Ishikawa (cell line): ENCODE measurements at regions not wholly inside any gene's neighbourhood (a gene's known extent, or its start where the extent isn't known, plus 50 kb on each side); places are given as distances from the start of the nearest gene placed in this dataset.

ENCODE experiments used
- CEBPB ChIP-seq: IDR thresholded peaks from 2 replicates; pipeline ENCODE4 v1.6.1; 2012
- CREB1 ChIP-seq: IDR thresholded peaks from 2 replicates; pipeline ENCODE4 v1.6.1; 2012; ENCODE audit warnings: low read depth
- EGR1 ChIP-seq: IDR thresholded peaks from 2 replicates; pipeline ENCODE4 v1.6.1; 2012
- EP300 ChIP-seq: IDR thresholded peaks from 2 replicates; pipeline ENCODE4 v1.6.1; 2012; ENCODE audit warnings: borderline replicate concordance
- FOXM1 ChIP-seq: IDR thresholded peaks from 2 replicates; pipeline ENCODE4 v1.6.1; 2012; ENCODE audit warnings: low read depth, borderline replicate concordance
- NFIC ChIP-seq: IDR thresholded peaks from 2 replicates; pipeline ENCODE4 v1.6.1; 2012
- RAD21 ChIP-seq: IDR thresholded peaks from 2 replicates; pipeline ENCODE4 v1.6.1; 2012; ENCODE audit warnings: low read depth
- TAF1 ChIP-seq: IDR thresholded peaks from 2 replicates; pipeline ENCODE4 v1.6.1; 2012; ENCODE audit warnings: low read depth, mild to moderate bottlenecking
- TCF12 ChIP-seq: IDR thresholded peaks from 2 replicates; pipeline ENCODE4 v1.6.1; 2012; ENCODE audit warnings: low read depth
- TEAD4 ChIP-seq: IDR thresholded peaks from 2 replicates; pipeline ENCODE4 v1.6.1; 2012
- YY1 ChIP-seq: IDR thresholded peaks from 2 replicates; pipeline ENCODE4 v1.6.1; 2012; ENCODE audit warnings: low read depth
- ZBTB7A ChIP-seq: IDR thresholded peaks from 2 replicates; pipeline ENCODE4 v1.6.1; 2012; ENCODE audit warnings: low read depth
- TF ChIP-seq, protein P1 (sequence below): IDR thresholded peaks from 2 replicates; pipeline ENCODE4 v1.6.1; 2012
- TF ChIP-seq, protein P2 (sequence below): IDR thresholded peaks from 2 replicates; pipeline ENCODE4 v1.6.1; 2012; ENCODE audit warnings: low read depth, mild to moderate bottlenecking
- TF ChIP-seq, protein P3 (sequence below): IDR thresholded peaks from 2 replicates; pipeline ENCODE4 v1.6.1; 2012

DNA sequence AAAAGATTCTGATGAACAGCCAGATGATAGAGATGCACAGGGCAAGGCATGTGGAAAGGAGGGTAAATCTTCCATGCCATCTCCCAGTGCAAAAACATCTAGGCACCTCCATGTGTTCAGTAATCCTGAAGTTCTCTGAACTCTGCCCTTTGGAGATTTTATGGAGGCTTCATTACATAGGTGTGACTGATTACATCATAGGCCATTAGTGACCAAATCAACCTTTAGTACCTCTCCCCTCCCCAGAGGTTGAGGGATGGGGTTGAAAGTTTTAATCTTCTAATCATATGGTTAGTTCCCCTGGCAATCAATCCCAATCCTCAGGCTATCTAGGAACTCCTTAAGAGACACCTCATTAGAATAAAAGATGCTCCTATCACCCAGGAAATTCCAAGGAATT, 2190.2 kb upstream of the PIK3C3 start:
- TF ChIP-seq YY1 (no peak), CREB1 (no peak), EP300 (no peak), TCF12 (no peak), FOXM1 (no peak), EGR1 (no peak), RAD21 (no peak), NFIC (no peak), CEBPB (no peak)
- TF ChIP-seq, protein P1, sequence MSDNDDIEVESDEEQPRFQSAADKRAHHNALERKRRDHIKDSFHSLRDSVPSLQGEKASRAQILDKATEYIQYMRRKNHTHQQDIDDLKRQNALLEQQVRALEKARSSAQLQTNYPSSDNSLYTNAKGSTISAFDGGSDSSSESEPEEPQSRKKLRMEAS = no peak
- TF ChIP-seq, protein P2, sequence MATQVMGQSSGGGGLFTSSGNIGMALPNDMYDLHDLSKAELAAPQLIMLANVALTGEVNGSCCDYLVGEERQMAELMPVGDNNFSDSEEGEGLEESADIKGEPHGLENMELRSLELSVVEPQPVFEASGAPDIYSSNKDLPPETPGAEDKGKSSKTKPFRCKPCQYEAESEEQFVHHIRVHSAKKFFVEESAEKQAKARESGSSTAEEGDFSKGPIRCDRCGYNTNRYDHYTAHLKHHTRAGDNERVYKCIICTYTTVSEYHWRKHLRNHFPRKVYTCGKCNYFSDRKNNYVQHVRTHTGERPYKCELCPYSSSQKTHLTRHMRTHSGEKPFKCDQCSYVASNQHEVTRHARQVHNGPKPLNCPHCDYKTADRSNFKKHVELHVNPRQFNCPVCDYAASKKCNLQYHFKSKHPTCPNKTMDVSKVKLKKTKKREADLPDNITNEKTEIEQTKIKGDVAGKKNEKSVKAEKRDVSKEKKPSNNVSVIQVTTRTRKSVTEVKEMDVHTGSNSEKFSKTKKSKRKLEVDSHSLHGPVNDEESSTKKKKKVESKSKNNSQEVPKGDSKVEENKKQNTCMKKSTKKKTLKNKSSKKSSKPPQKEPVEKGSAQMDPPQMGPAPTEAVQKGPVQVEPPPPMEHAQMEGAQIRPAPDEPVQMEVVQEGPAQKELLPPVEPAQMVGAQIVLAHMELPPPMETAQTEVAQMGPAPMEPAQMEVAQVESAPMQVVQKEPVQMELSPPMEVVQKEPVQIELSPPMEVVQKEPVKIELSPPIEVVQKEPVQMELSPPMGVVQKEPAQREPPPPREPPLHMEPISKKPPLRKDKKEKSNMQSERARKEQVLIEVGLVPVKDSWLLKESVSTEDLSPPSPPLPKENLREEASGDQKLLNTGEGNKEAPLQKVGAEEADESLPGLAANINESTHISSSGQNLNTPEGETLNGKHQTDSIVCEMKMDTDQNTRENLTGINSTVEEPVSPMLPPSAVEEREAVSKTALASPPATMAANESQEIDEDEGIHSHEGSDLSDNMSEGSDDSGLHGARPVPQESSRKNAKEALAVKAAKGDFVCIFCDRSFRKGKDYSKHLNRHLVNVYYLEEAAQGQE = no peak

DNA sequence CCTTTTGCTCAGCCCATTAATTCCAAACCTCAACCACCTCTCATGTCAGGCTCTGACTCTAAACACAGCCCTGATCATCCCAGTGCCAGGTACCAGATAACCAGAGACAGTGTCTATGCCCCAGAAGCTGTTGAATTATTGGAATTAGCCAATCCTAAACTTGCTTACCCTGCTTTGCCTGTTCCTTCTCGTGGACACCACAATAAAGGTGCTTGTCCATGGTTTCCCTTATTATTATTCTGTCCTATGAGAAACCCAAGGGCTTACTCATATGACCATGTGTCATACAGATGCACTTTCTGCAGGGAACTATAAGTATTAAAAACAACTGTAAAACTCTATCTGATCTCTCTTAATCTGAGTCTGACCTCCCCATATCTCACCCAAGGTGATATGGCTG, 2193.8 kb upstream of the PIK3C3 start:
- TF ChIP-seq RAD21 (no peak), CREB1 (no peak), TEAD4 (no peak)
- TF ChIP-seq, protein P1 = no peak

DNA sequence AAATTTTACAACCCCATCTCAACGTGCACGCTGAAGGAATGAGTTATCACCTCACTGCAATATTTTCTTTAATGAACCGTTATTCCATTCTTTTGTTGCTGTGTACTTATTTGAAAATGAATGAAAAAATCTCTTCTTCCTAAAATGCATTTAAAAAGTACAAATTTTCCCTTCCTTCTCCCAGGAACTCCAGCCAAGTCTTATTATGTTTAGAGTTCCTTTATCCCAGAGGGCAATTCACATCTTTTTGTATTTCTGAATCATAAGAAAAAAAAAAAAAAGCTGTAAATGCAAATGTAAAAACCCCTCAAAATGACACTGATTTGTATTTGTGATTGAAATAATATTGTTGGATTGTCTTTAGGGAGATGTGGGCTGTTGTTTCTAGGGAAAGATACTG, 2194.3 kb upstream of the CELF4 start:
- TF ChIP-seq, protein P3, sequence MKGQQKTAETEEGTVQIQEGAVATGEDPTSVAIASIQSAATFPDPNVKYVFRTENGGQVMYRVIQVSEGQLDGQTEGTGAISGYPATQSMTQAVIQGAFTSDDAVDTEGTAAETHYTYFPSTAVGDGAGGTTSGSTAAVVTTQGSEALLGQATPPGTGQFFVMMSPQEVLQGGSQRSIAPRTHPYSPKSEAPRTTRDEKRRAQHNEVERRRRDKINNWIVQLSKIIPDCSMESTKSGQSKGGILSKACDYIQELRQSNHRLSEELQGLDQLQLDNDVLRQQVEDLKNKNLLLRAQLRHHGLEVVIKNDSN = no peak
- no peak for TF ChIP-seq NFIC
- TF ChIP-seq CEBPB = no peak
- TF ChIP-seq YY1 = no peak
- no peak for TF ChIP-seq TAF1
- TF ChIP-seq, protein P2 = no peak
- no peak for TF ChIP-seq CREB1

DNA sequence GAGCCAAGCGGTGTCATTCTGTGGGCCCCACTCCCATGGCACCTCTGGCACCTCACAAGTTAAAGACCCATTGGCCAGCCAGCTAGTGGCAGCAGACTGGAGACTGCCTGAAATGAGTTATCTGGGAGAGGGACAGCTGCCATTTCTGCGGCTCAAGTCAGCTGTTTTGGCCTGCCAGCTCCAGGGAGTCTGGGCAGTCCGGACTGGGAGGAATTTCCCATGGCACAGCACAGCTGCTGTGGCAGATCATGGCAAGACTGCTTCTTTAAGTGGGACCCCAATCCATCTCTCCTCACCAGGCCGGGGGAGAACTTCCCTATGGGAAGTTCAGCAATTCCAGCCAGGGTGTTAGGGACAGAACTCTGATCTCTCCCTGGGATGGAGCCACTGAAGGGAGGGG, 2187.6 kb upstream of the CELF4 start:
- TF ChIP-seq CREB1 = no peak
- TF ChIP-seq TAF1 = no peak
- no peak for TF ChIP-seq TCF12
- no peak for TF ChIP-seq EGR1
- TF ChIP-seq, protein P2 = no peak
- no peak for TF ChIP-seq RAD21
- TF ChIP-seq FOXM1 = no peak
- TF ChIP-seq TEAD4 = no peak
- TF ChIP-seq, protein P1 = no peak
- no peak for TF ChIP-seq CEBPB
- no peak for TF ChIP-seq ZBTB7A
- TF ChIP-seq NFIC = no peak
- TF ChIP-seq, protein P3 = no peak
- no peak for TF ChIP-seq YY1
- TF ChIP-seq EP300 = no peak

DNA sequence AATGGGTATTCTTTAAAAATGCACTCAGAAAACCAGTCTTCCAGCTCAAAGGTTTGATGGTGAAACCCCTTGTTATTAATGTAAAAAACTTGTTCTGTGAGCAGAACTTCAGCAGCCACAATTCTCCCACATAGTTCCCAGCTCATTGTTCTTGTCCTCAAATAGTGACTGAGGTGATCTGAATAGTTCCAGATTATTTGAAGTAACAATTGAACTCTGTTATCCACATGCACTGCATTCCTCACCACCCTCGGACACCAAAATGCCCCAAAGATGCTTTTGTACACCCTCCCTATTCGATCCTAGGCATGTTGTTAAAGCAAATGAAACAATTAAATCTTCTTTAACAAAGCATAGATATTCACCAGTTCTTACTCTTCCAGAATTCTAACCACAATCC, 2186.8 kb upstream of the CELF4 start:
- TF ChIP-seq, protein P2 = no peak
- TF ChIP-seq FOXM1 (peak; percentile 24; the same call in 1 of the 2 replicates), RAD21 (no peak), EGR1 (no peak), TCF12 (no peak), CREB1 (no peak), NFIC (no peak)
- TF ChIP-seq, protein P1 = no peak
